ENCODE measurements at regions not wholly inside any gene's neighbourhood (a gene's known extent, or its start where the extent isn't known, plus 50 kb on each side); places are given as distances from the start of the nearest gene placed in this dataset.

DNA sequence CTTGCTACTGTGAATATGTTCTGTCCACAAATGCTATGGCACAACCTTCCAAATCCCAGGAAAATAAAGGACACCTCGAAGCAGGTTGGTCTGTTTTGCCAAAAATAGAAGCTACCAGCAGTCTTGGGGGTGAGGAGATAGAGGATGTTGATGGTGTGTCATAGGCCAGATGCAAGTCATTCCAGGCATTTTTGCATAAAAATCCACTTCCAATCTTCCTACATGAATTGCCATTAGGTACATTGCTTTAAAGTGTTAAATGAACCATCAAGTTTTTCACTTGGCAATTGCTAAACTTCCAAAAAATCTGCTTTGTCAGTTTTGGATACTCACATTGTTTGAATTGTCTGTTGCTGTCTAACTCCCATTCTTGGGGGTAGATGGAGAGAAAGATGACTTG is 295.4 kb downstream of the MYCN start:
- no peak overlapping the region for H4K5ac ChIP-seq (ENCODE audit: low read depth, low read length)
- no peak overlapping the region for H3K4me3 ChIP-seq (ENCODE audit: insufficient read depth, low read depth, low read length)
- ChIA-PET POLR2A (ENCODE audit: unreplicated experiment) (no interaction called here), CTCF (no interaction called here)
- H2BK5ac ChIP-seq (ENCODE audit: low read depth, low read length, poor library complexity, severe bottlenecking): no peak overlapping the region
- no peak overlapping the region for H4K91ac ChIP-seq (ENCODE audit: insufficient read depth, low read depth, low read length)
- no peak overlapping the region for H3K9ac ChIP-seq (ENCODE audit: low read depth, low read length)
- in situ Hi-C loops (cut with MboI; ENCODE audit: low sequenced_read_pairs) (no loop called here), intact Hi-C loops (cut with micrococcal nuclease) (no loop called here), dilution Hi-C loops (cut with HindIII; ENCODE audit: low sequenced_read_pairs, unreplicated experiment) (no loop called here)
- H3K36me3 ChIP-seq (ENCODE audit: control insufficient read depth, insufficient read depth, low read length): no peaks in the 10 kb centered on the region
- H3K56ac ChIP-seq (ENCODE audit: extremely low read depth, insufficient read depth, low read length): no peak overlapping the region
- H3K4me2 ChIP-seq (ENCODE audit: low read depth, low read length): no peak overlapping the region
- no peak overlapping the region for H2BK15ac ChIP-seq (ENCODE audit: low read depth, low read length)
- H3K14ac ChIP-seq (replicated peaks; ENCODE audit: low read depth, low read length): no peak overlapping the region
- H3K23ac ChIP-seq (ENCODE audit: low read depth, low read length): no peak overlapping the region
- H2BK20ac ChIP-seq (ENCODE audit: low read depth, low read length): no peak overlapping the region
- WGBS, 2 experiments (ENCODE audit: extremely low coverage in 2 of 2, insufficient read length in 1 of 2): no CpG with 5 or more reads among the region's 1 CpG
- ATAC-seq (ENCODE audit: low read depth) (no peak), DNase-seq (no peak)
- no peak overlapping the region for H3K18ac ChIP-seq (ENCODE audit: low read depth, low read length)
- no peak overlapping the region for H2BK120ac ChIP-seq (ENCODE audit: low read depth, low read length)
- H3K4ac ChIP-seq (ENCODE audit: low read depth, low read length): no peak overlapping the region
- H3K9me1 ChIP-seq (ENCODE audit: insufficient read depth, low read length): no peaks in the 10 kb centered on the region
- no peak overlapping the region for H2AK9ac ChIP-seq (replicated peaks; ENCODE audit: low read depth, low read length, poor library complexity)
- H3K27me3 ChIP-seq (ENCODE audit: control insufficient read depth, insufficient read depth, low read length): no peaks in the 10 kb centered on the region
- H3K27ac ChIP-seq (ENCODE audit: insufficient read depth, low read length): no peak overlapping the region
- H3K9me3 ChIP-seq (ENCODE audit: control insufficient read depth, insufficient read depth, low read length): peaks cover 11% of the 10 kb centered on the region
- no peak overlapping the region for H2AK5ac ChIP-seq (ENCODE audit: low read depth, low read length)
- no TSS peak for BruUV-seq (replicated peaks)
- no peaks in the 10 kb centered on the region for H4K20me1 ChIP-seq (ENCODE audit: insufficient read depth, low read length)
- TF ChIP-seq MAFK (IDR thresholded peaks at IDR 0.05; ENCODE audit: low read depth, low read length) (no peak), CEBPB (IDR thresholded peaks at IDR 0.05; ENCODE audit: low read depth, low read length) (no peak), BHLHE40 (IDR thresholded peaks at IDR 0.05; ENCODE audit: low read depth, low read length) (no peak), RAD21 (IDR thresholded peaks at IDR 0.05; ENCODE audit: low read length) (no peak), NFE2L2 (IDR thresholded peaks at IDR 0.05; ENCODE audit: low read depth, low read length) (no peak), POLR2A (IDR thresholded peaks at IDR 0.05; ENCODE audit: low read depth, low read length) (no peak), CHD1 (IDR thresholded peaks at IDR 0.05; ENCODE audit: low read depth, low read length) (no peak), MXI1 (IDR thresholded peaks at IDR 0.05; ENCODE audit: borderline replicate concordance, low read depth, low read length) (no peak), MAZ (IDR thresholded peaks at IDR 0.05; ENCODE audit: borderline replicate concordance, low read depth, low read length) (no peak), RFX5 (IDR thresholded peaks at IDR 0.05; ENCODE audit: low read depth, low read length) (no peak)
- TF ChIP-seq, protein P1, sequence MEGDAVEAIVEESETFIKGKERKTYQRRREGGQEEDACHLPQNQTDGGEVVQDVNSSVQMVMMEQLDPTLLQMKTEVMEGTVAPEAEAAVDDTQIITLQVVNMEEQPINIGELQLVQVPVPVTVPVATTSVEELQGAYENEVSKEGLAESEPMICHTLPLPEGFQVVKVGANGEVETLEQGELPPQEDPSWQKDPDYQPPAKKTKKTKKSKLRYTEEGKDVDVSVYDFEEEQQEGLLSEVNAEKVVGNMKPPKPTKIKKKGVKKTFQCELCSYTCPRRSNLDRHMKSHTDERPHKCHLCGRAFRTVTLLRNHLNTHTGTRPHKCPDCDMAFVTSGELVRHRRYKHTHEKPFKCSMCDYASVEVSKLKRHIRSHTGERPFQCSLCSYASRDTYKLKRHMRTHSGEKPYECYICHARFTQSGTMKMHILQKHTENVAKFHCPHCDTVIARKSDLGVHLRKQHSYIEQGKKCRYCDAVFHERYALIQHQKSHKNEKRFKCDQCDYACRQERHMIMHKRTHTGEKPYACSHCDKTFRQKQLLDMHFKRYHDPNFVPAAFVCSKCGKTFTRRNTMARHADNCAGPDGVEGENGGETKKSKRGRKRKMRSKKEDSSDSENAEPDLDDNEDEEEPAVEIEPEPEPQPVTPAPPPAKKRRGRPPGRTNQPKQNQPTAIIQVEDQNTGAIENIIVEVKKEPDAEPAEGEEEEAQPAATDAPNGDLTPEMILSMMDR (conservative IDR thresholded peaks at IDR 0.05; ENCODE audit: low read depth, low read length): no peak
- TF ChIP-seq, protein P2, sequence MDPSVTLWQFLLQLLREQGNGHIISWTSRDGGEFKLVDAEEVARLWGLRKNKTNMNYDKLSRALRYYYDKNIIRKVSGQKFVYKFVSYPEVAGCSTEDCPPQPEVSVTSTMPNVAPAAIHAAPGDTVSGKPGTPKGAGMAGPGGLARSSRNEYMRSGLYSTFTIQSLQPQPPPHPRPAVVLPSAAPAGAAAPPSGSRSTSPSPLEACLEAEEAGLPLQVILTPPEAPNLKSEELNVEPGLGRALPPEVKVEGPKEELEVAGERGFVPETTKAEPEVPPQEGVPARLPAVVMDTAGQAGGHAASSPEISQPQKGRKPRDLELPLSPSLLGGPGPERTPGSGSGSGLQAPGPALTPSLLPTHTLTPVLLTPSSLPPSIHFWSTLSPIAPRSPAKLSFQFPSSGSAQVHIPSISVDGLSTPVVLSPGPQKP (IDR thresholded peaks at IDR 0.05; ENCODE audit: borderline replicate concordance, low read depth, low read length): no peak
- no peak overlapping the region for H2AFZ ChIP-seq (replicated peaks; ENCODE audit: low read length, poor library complexity)
- H3K4me1 ChIP-seq (ENCODE audit: control insufficient read depth, insufficient read depth, low read length): no peaks in the 10 kb centered on the region
- H4K8ac ChIP-seq (ENCODE audit: low read depth in 2 of 2, low read length in 2 of 2): no peak overlapping the region
- H3K79me1 ChIP-seq (ENCODE audit: low read depth in 1 of 2, low read length in 2 of 2): no peaks in the 10 kb centered on the region

Data from IMR-90 (cell line).